GM21717 (cell line): ENCODE measurements at regions not wholly inside any gene's neighbourhood (a gene's known extent, or its start where the extent isn't known, plus 50 kb on each side); places are given as distances from the start of the nearest gene placed in this dataset.

Experiments
- ATAC-seq: cut with Tn5 transposase; IDR thresholded peaks from one replicate; pipeline ENCODE4 v1.9.1; 2021; ENCODE audit warnings: mild to moderate bottlenecking, moderate library complexity; ENCODE audit not compliant: unreplicated experiment

DNA sequence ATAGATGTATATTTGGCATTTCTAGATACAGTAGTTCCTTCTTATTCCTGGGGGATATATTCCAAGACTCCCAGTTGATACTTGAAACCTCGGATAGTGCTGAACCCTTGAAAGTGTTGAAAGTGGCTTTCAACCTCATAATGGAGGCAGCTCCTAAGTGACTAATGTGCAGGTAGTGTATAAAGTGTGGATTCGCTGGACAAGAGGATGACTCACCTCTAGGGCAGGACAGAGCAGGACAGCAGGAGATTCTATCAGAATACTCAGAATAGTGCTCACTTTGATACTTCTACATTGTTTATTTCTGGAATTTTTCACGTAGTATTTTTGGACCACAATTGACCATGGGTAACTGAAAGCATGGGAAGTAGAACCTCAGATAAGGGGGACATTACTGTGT, 1138.9 kb upstream of the WWC1 start:
- no peak for ATAC-seq

DNA sequence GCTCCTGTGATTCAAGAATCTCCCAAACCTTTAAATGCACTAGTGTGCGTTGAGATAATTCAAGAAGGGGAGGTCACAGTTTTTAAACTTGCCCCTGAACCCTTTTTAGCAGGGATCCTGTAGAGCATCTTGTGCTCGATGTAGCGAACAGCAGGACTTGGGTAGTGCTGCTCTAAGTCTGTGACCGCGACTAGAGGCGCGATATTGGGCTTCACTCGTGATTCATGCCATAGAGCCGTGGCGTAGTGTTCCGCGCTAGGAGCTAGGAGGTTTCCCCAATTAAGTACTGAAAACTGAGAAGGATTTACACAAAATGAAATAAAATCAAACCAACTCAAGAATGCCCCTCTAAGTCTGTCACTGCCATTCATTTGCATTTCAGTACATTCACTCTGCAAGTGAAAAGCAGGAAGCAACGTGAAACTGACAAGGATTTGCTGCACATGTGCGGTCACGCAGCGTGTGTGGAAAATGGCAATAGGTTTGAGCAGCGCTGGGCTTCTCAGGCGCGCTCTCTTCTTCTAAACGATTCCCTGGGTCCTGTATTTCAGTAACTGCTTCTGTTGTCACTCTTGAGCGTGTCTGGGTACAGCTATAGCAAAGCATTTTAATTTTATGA, 1135.9 kb upstream of the WWC1 start:
- ATAC-seq: no peak

DNA sequence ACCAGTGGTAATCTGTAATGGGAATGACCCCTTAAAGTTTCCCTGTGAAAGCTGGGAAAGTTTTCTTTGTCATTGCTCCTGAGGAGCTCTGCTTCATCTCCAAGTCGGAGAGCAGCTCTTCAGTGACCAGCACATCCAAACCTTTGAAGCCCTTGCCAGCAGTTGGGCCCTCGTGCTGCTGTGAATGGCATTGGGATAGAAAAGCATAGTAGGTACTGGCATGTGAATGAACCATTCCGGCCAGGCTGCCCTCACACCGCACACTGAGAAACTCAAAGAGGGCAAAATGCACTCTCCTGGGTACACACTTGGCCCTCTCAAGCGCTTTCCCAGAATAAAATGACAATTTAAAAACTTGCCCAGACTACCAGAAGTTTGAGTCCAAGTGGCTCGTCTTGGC, 1135.0 kb upstream of the WWC1 start:
- ATAC-seq: no peak

DNA sequence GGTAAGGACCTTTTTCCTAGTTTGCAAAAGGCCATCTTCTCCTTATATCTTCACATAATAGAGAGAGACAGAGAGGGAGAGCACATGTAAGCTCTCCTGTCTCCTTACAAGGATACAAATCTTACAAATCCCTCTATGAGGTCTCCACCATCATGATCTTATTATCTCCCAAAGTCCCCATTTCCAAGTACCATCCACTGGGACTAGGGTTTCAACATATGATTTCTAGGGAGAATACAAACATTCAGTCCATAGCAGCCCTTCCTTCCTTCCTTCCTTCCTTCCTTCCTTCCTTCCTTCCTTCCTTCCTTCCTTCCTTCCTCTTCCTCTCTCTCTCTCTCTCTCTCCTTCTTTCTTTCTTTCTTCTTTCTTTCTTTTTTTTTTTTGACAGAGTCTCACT, 1132.9 kb upstream of the WWC1 start:
- ATAC-seq: no peak

DNA sequence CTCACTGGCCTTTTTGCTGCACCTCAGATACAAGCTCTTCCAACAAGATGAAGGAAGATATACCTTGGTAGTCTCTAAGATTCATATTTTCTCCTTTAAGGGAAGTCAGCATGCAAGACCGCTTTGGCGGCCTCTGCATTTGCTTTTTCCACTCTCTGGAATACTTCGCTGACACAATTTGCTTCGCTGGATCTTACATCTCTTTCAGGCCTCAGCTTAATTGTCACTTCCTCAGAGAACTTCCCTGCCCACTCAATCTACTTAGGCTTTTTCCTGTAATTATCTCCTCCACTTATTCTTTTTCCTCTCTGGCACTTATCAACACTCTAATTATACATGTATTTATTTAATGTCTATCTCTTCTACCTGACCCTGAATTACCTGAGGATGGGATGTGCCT, 1131.1 kb upstream of the WWC1 start:
- ATAC-seq: no peak

DNA sequence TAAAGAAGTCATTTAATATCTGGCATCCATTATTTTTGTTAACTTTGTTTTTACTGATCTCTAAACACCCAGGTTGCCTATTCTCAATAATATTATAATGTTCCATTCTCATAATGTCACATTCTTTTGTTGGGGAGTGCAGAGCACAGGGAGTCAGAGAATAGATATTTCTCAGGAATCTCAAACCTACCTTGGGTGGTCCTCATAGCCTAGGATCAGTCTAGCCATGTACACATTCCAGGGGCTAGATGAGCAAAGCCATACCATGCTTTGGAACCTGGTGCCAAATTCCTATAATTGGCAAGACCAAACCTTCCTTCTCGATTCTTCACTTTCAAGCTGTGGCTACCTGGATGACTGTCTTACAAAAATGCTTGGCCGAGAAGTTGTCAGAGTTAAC, 1124.7 kb upstream of the WWC1 start:
- no peak for ATAC-seq

DNA sequence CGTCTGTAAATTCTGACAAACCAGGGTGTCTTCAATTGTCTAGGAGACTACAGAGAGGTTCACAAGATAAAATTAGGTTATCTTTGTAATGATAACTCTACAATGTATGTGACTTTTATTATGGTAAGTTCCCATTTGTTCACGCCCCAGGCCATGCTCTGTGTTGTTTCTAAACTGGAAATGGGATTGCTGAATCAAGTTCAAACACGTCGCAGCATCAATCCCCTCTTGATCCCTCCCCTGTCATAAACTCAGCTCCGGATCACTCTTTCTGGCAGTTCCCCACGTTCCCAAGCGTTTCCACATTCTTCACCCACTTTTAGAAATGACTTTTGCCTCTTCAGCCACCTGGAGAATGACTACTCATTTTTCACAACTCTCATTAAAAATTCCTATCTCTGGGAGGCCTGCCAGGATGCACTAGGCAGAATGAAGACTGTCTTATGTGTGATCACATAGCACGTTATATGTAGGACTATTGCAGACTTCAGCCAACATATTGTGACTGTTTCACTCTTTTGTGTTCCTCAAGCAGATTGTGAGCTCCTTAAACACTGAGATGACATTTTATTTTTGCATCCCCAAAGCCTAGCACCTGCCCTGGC, 1124.2 kb upstream of the WWC1 start:
- no peak for ATAC-seq

DNA sequence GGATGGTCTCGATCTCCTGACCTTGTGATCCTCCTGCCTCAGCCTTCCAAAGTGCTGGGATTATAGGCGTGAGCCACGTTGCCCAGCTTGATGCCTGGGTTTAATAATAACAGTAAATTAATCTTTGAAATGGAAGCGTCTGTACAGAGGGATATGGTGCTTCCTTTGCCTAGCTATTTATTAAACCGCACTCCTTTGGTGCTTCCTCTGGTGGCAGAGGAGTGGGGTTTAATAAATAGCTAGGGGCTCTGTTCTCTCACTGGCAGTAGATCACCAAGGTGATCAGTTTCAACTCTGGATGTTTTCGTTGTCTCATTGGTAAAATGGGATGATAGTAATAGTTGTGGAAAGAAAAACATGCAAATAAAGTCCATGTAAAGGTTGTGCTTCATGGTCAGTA, 1122.5 kb upstream of the WWC1 start:
- ATAC-seq: no peak

DNA sequence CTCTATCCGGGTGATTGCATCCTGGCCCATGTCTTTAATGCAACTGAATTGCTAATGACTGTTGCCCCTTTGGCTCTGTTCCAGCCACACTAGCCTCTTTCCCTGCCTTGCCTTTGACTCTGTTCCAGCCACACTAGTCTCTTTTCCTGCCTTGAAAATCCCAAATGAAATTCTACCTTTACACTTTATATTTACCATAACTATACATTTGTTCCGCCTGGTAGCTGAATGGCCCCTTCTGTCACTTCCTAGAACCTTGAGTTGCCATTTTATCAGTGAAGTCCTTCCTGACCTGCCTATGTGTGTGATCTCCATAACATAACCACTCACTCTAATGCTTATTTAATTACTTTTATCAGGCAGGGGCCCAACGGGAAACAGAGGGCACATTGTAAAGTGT, 1120.4 kb upstream of the WWC1 start:
- ATAC-seq: no peak

DNA sequence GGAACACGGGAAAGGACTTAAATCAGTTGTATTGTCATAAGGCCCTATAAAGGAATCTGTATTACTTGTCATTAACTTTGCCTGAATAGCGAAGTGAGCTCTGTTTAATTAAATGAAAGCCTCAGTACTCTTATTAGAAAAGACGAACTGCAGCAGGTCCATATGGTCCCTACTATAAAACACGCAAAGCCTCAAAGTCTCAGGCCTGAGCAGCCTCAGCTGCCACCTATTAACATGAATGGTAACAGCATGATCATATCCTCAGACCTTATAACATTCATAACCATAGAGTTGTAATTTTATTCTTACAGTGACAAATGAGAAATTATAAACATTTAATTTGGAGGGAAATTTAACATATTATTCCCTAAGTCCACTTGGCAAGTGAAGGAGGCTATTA, 1113.7 kb upstream of the WWC1 start:
- no peak for ATAC-seq

DNA sequence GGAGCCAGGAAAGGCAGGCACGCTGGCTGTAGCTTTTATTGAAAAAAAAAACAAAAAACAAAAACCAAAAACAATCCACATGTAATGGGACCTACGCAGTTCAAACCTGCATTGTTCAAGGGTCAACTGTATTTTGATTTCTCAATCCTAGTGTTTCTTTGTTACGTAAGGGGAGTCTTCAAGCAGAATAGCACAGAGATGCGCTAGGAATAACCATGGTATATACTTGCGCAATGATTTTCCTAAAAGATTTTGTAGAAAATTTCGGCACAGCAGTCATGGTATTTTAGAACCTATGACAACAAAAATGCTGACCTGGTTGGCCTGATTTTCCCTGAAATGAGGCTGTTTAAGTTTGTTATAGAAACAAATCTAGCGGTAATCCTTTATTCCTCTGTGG, 1110.5 kb upstream of the WWC1 start:
- no peak for ATAC-seq

DNA sequence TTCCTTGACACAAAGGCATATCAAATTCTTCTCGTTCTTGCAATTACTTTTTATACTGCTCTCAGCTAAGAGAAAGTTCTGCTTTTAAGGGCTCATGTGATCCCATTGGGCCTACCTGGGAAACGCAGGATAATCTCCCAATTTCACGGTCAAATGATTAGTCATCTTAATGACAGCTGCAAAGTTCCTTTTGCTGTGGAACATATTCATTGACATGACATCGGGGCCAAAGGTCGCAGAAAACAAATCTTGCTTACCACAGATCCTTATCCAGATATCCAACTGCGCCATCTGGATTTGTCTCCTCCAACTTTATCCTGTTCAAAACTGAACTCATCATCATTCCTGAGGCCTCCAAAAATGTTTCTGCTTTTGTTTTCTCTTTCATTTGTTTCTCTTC, 1085.6 kb upstream of the WWC1 start:
- no peak for ATAC-seq

DNA sequence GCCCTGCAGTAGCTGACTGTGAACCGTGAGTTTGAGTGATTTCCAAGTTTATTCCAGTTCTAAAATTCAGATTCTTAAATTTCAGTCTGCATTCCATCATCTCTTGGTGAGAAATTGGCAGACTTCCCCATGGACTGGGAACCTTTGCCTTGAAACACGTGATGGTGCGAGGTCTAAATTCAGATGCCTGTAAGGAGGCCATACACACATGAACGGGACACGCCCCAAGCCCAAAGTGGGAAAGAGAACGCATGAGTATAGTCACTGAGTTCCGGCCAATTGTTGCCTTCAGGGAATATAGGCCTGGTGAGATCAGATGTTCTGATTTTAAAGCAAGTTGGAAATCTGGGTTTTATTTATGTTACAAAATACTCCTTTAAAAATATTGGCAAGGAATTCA, 1084.4 kb upstream of the WWC1 start:
- ATAC-seq: no peak

DNA sequence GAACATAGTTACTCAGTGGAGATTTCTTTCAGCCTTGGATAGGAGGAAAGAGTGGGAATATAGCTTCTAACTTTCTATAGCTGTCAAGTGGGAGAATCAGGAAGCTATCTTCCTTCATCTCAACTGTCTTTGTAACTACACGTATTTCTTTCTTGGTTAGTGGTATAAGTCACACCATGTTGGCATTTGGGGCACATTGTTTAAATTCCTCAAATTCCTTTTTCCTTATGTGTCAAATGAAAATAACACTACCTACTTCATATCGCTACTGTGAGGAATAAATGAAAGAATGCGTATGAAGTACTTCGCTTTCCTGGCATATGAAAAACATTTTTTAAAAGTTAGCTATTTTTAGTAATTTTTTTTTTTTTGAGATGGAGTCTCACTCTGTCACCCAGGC, 1082.5 kb upstream of the WWC1 start:
- no peak for ATAC-seq

DNA sequence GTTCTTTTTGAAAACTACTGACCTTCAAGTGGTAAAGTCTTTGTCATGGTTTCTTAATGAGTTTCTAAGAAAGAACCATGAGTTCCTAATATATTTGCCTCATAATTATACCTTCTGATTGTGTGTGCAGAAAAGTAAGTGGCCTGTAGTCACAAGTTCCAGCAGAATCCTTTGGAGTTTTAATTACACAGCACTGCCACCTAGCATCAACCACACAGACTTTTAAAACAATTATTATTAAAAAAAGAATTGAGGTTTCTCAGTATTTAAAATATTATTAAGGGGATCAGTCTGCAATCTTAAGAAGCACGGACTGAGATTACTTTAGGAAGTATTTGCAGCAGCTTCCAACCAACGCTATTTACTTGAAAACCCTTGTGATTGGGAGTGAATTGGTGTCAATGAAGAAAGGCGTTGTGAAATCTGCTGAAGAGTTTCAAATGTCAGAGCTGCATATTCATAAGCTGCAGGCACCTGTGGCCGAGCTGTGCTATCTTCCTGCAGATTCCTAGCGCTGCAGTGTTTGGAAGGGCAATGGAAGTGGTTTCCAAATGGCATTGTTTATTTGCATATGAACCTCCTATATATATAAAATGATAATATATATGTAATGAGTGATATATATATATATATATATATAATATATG, 1074.2 kb upstream of the WWC1 start:
- ATAC-seq: no peak

DNA sequence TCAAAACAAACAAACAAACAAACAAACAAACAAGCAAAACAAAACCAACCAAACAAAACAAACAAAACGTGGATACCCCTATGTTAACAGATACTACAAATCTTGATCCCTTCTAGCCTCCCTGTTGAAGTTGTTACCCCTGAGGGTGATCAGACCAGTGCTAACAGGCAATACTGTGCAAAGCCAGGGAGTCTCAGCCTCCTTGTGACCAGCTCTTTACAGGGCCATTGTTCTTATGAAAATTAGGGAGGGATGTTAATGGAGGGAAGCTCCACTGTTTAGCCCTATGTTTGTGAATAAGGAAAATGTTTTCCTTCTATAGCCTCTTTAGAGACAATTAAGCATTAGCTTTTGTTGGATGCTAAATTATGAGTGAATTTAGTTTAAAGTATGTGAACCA, 1072.1 kb upstream of the WWC1 start:
- no peak for ATAC-seq

DNA sequence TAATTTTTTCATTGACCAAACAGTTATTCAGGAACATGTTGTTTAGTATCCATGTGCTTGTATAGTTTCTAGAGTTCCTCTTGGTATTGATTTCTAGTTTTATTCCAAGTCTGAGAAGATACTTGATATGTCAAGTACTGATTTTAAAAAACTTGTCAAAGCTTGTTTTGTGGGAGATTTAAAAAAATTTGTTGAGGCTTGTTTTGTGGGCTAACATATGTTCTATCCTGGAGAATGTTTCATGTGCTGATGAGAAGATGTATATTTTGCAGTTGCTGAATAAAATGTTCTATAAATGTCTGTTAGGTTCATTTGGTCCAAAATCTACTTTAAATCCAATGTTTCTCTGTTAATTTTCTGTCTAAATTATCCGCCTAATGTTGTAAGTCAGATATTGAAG, 1065.1 kb upstream of the WWC1 start:
- ATAC-seq: no peak

DNA sequence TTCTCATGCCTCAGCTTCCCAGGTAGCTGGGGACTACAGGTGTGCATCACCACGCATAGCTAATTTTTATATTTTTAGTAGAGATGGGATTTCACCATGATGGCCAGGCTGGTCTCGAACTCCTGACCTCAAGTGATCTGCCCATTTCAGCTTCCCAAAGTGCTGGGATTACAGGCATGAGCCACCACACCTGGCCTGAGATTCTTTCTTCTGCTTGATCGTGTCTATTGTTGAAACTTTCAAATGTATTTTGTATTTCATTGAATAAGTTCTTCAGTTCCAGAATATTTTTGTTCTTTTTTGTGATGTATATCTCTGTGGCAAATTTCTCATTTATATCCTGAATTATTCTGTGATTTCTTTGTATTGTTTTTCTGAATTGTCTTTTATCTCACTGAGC, 1063.3 kb upstream of the WWC1 start:
- ATAC-seq: no peak

DNA sequence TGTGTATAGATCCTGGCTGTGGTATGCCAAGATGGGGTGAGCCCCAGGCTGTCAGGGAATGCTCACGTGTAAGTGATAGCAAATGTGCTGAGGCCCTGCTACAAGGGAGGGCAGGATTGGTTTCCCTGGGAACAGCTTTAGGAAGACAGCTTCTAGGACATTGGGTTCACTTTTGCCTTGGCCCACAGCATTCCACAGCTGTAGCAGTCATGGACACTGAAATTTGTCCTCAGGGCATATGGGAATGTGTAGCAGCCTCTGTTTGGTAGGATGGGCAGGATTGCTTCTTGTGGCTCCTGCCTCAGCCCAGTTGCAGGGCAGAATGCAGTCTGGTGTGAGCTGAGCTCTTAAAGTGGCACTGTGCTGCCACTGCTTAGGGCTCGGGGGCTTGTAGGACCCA, 1061.7 kb upstream of the WWC1 start:
- ATAC-seq: no peak

DNA sequence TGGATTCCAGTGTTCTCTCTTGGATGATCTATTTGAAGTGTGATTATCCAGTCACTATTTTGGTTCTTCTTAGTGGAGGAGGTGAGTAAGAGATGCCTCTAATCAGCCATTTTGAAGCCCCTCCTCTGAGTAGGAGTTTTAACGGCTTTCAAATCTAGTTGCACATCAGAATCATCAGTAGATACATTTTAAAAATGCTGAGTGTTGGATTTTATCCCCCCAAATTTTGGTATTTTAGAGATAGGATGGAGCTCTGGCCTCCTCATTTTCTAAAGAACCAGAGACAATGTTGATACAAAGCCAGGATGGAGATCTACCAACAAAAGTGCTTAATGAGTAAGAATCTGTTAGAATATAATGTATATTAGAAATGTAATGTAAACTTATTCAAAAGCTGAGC, 1061.0 kb upstream of the WWC1 start:
- no peak for ATAC-seq

DNA sequence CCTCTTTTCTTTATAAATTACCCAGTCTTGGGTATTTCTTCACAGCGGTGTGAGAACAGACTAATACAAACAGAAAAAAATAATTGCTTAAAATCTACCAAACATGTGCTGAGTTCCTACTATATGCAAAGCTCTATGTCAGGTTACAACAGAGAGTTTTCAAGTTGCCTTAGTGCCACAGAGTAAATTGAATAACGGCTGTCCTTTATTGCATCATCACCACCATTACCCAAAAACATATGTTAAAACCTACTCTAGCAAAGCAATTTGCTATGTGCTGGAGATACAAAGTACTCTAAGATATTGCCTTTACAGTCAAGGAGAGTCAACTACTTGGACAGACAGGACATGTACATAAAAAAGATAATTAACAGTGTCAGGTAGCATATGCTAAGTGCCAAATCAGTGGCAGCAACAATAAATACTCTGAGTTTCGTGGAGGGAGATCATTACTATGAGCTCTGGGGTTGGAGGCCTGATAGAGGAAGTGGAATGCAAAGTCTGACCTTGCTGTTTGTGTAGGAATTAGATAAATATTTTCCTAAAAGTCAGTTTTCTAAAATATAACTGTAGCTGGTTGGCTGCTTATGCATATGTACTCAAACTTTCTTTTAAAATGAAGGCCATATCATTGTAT, 1058.7 kb upstream of the WWC1 start:
- no peak for ATAC-seq

DNA sequence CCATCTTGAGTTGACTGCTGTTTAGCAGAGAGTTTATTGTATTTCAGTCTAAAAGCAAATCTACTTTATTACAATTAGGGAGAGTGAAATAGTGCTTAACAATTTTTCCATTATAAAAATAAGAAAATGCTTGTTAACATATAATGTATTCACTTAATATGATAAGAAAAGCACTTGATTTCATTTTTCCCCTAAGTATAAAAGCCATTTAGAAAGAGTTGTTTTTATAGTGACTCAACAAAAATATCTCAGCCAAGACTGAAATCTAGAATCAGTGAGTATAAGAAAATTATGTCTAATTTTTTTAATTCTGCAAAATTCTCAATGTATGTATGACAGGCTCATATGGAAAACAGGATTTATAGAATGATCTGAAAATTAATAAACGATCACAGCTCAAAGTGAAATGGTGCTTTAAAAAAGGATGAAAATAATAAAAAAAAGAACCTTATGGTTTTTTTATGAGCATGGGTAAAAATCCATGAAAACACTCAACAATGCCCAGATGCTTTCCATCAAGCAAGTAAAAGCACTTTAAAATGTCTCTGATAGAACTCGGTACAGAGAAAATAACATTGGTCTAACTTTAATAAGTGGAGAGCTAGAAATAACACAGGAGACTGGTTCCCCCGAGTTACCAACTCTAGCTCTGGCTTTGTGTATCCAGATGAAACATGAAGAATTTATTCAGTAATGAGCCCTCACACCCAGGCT, 1057.8 kb upstream of the WWC1 start:
- no peak for ATAC-seq
